Thyroid gland (tissue), 4 donors: ENCODE measurements at regions not wholly inside any gene's neighbourhood (a gene's known extent, or its start where the extent isn't known, plus 50 kb on each side); places are given as distances from the start of the nearest gene placed in this dataset.

Experiments used
- DNase-seq, 2 donors: peaks; one replicate each; pipeline ENCODE4 v3.0.0-alpha.2; 2019
- H3K27ac ChIP-seq, 3 donors: fragments of 200-600 bp; sonication (generic); 1 replicate in 2 of 3; 2 replicates in 1 of 3; pipeline ENCODE4 v1.5.1; 2016 to 2019; ENCODE audit warnings: mild to moderate bottlenecking in 1 of 3, moderate library complexity in 1 of 3
- H3K27me3 ChIP-seq: fragments of 200-600 bp; sonication (generic); one replicate; pipeline ENCODE4 v1.5.1; 2019
- H3K36me3 ChIP-seq, 2 donors: fragments of 200-600 bp; sonication (generic); one replicate each; pipeline ENCODE4 v1.5.1; 2016 to 2019
- H3K4me1 ChIP-seq, 2 donors: fragments of 200-600 bp; sonication (generic); one replicate each; pipeline ENCODE4 v1.5.1; 2017 to 2019
- H3K4me3 ChIP-seq, 3 donors: fragments of 200-600 bp; sonication (generic); replicated peaks in 1 of 3; 1 replicate in 2 of 3; 2 replicates in 1 of 3; pipeline ENCODE4 v1.5.1; 2016; ENCODE audit warnings: mild to moderate bottlenecking in 1 of 3
- H3K9me3 ChIP-seq: fragments of 200-600 bp; sonication (generic); one replicate; pipeline ENCODE4 v1.5.1; 2017
- CTCF ChIP-seq, 6 experiments: fragments of 200-600 bp in 3 of 6; fragments of 450-650 bp in 3 of 6; sonication (generic) in 3 of 6; IDR thresholded peaks; one replicate each; pipeline ENCODE4 v1.5.1; 2016 to 2019; ENCODE audit warnings: antibody characterized with exemption in 6 of 6, mild to moderate bottlenecking in 2 of 6, inconsistent platforms in 1 of 6, moderate library complexity in 1 of 6
- POLR2A ChIP-seq, 2 donors: fragments of 450-650 bp; IDR thresholded peaks; one replicate each; pipeline ENCODE4 v1.6.1; 2017; ENCODE audit warnings: antibody characterized with exemption in 2 of 2, mild to moderate bottlenecking in 2 of 2, moderate library complexity in 1 of 2
- WGBS, 2 donors: methylation state at CpG; one replicate each; pipeline ENCODE4 v1.1.5; 2017; 5-methylcytosine and 5-hydroxymethylcytosine counted together
- intact Hi-C: fragments of 100-400 bp; cut with DNase I; formaldehyde crosslinking; loops from one replicate; pipeline ENCODE4 v1.15.1; 2023

- no peak overlapping the region for H3K4me3 ChIP-seq
- DNase-seq = no peak
- no peaks in the 10 kb centered on the region for H3K9me3 ChIP-seq
- H3K4me1 ChIP-seq = no peaks in the 10 kb centered on the region
- H3K36me3 ChIP-seq = no peaks in the 10 kb centered on the region
- intact Hi-C loops = no loop called here
- no peak for TF ChIP-seq CTCF (IDR thresholded peaks at IDR 0.05)
- TF ChIP-seq POLR2A (IDR thresholded peaks at IDR 0.05) = no peak
- no peak overlapping the region for H3K27ac ChIP-seq
- H3K27me3 ChIP-seq = no peaks in the 10 kb centered on the region
- 94 to 98% methylated on average over 3 of the region's 3 CpGs for WGBS, 2 donors
These were observed 58.7 kb upstream of the TMTC4 start for GRCh38 chr13:100733261-100733660.

- no peaks in the 10 kb centered on the region for H3K36me3 ChIP-seq
- no peak overlapping the region for H3K4me3 ChIP-seq
- WGBS, 2 donors = 77 to 88% methylated on average over 5 of the region's 5 CpGs
- intact Hi-C loops = loop anchor here (10.0 kb wide), 1 partner anchor 377 kb away; no protein-coding TSS in a partner anchor
- H3K4me1 ChIP-seq = no peaks in the 10 kb centered on the region
- H3K9me3 ChIP-seq = no peaks in the 10 kb centered on the region
- H3K27ac ChIP-seq = no peak overlapping the region
- TF ChIP-seq POLR2A (IDR thresholded peaks at IDR 0.05) (no peak), CTCF (IDR thresholded peaks at IDR 0.05) (no peak)
- no peaks in the 10 kb centered on the region for H3K27me3 ChIP-seq
- DNase-seq = no peak
These were observed 53.6 kb upstream of the TMTC4 start for GRCh38 chr13:100728201-100728600.

GRCh38 chr13:100725472-100725871, 50.9 kb upstream of the TMTC4 start:
- TF ChIP-seq CTCF (IDR thresholded peaks at IDR 0.05) = no peak
- TF ChIP-seq POLR2A (IDR thresholded peaks at IDR 0.05) = no peak
- H3K36me3 ChIP-seq = no peaks in the 10 kb centered on the region
- H3K27me3 ChIP-seq = no peaks in the 10 kb centered on the region
- WGBS, 2 donors = 69 to 81% methylated on average over 6 of the region's 6 CpGs
- H3K4me1 ChIP-seq = no peaks in the 10 kb centered on the region
- intact Hi-C loops = loop anchor here (10.0 kb wide), 1 partner anchor 379 kb away; no protein-coding TSS in a partner anchor
- no peak overlapping the region for H3K27ac ChIP-seq
- no peak overlapping the region for H3K4me3 ChIP-seq
- H3K9me3 ChIP-seq = no peaks in the 10 kb centered on the region
- DNase-seq = no peak

GRCh38 chr13:100724568-100724967, 50.0 kb upstream of the TMTC4 start:
- no peak for TF ChIP-seq POLR2A (IDR thresholded peaks at IDR 0.05)
- no peak for TF ChIP-seq CTCF (IDR thresholded peaks at IDR 0.05)
- Histone ChIP-seq H3K27me3 (no peaks in the 10 kb centered on the region), H3K4me1 (no peaks in the 10 kb centered on the region), H3K36me3 (no peaks in the 10 kb centered on the region), H3K27ac (no peak overlapping the region), H3K4me3 (no peak overlapping the region), H3K9me3 (no peaks in the 10 kb centered on the region)
- WGBS, 2 donors = 44 to 45% methylated on average over 4 of the region's 4 CpGs
- intact Hi-C loops = loop anchor here (10.0 kb wide), 1 partner anchor 380 kb away; no protein-coding TSS in a partner anchor
- no peak for DNase-seq
